ENCODE measurements at regions not wholly inside any gene's neighbourhood (a gene's known extent, or its start where the extent isn't known, plus 50 kb on each side); places are given as distances from the start of the nearest gene placed in this dataset.

DNA sequence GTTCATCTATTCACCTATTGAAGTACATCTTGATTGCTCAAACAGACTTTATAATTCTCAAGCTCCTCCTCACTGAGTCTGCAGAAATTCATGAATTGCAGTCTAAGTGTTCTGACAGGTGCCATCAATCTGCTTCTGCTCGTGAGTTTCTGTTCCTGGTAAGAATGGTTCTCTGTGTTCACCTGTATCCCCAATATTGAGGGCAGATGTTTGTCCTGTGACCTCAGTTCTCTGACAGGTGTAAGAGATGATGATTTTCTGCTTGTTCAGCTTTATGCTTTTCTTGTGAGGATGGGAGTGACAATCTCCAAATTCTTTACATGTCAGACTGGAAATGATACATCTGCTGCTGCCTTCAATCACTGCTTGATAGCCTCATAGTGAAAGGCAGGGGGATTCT, 736.9 kb upstream of the COBL start:
- ATAC-seq (ENCODE audit: low read depth) (no peak), DNase-seq (ENCODE audit: low spot score) (no peak)
- H3K36me3 ChIP-seq (ENCODE audit: low read depth): no peaks in the 10 kb centered on the region
- no peak overlapping the region for H3K27ac ChIP-seq (ENCODE audit: poor library complexity, severe bottlenecking)
- peaks cover 7% of the 10 kb centered on the region for H3K27me3 ChIP-seq (ENCODE audit: insufficient read depth, poor library complexity, severe bottlenecking)
- TF ChIP-seq, protein P1, sequence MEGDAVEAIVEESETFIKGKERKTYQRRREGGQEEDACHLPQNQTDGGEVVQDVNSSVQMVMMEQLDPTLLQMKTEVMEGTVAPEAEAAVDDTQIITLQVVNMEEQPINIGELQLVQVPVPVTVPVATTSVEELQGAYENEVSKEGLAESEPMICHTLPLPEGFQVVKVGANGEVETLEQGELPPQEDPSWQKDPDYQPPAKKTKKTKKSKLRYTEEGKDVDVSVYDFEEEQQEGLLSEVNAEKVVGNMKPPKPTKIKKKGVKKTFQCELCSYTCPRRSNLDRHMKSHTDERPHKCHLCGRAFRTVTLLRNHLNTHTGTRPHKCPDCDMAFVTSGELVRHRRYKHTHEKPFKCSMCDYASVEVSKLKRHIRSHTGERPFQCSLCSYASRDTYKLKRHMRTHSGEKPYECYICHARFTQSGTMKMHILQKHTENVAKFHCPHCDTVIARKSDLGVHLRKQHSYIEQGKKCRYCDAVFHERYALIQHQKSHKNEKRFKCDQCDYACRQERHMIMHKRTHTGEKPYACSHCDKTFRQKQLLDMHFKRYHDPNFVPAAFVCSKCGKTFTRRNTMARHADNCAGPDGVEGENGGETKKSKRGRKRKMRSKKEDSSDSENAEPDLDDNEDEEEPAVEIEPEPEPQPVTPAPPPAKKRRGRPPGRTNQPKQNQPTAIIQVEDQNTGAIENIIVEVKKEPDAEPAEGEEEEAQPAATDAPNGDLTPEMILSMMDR (IDR thresholded peaks at IDR 0.05; ENCODE audit: poor library complexity, severe bottlenecking): no peak
- H3K4me3 ChIP-seq (ENCODE audit: severe bottlenecking): no peak overlapping the region
- no peaks in the 10 kb centered on the region for H3K4me1 ChIP-seq (ENCODE audit: insufficient read depth, poor library complexity, severe bottlenecking)
- H3K9me3 ChIP-seq (ENCODE audit: severe bottlenecking): no peaks in the 10 kb centered on the region

DNA sequence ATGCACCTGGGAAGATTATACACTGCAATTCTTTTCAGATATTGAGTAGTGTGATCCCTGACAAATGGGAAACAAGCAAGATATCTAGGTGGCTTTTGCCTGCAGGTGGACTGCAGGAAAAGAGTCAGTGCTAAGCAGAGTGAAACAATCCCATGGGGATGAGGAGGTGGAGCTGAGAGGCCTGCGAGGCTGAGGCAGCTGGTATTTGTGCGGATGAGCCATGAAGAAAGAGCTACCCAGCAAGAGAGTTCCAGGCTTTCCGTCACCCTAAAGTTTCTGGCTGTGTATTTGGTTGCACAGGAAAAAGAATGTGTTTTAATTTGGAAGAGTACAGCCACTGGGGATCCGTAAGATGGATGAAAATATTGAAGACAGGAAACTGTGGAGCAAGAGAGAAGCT, 714.1 kb upstream of the COBL start:
- H3K36me3 ChIP-seq (ENCODE audit: low read depth): no peaks in the 10 kb centered on the region
- no peak for ATAC-seq (ENCODE audit: low read depth)
- DNase-seq (ENCODE audit: low spot score): no peak
- H3K27me3 ChIP-seq (ENCODE audit: insufficient read depth, poor library complexity, severe bottlenecking): peaks cover 12% of the 10 kb centered on the region
- H3K4me1 ChIP-seq (ENCODE audit: insufficient read depth, poor library complexity, severe bottlenecking): no peaks in the 10 kb centered on the region
- H3K4me3 ChIP-seq (ENCODE audit: severe bottlenecking): no peak overlapping the region
- H3K27ac ChIP-seq (ENCODE audit: poor library complexity, severe bottlenecking): no peak overlapping the region
- TF ChIP-seq, protein P1 (IDR thresholded peaks at IDR 0.05; ENCODE audit: poor library complexity, severe bottlenecking): no peak
- H3K9me3 ChIP-seq (ENCODE audit: severe bottlenecking): no peaks in the 10 kb centered on the region

- H3K36me3 ChIP-seq (ENCODE audit: low read depth): no peaks in the 10 kb centered on the region
- no peak overlapping the region for H3K27ac ChIP-seq (ENCODE audit: poor library complexity, severe bottlenecking)
- DNase-seq (ENCODE audit: low spot score) (no peak), ATAC-seq (ENCODE audit: low read depth) (no peak)
- no peak overlapping the region for H3K4me3 ChIP-seq (ENCODE audit: severe bottlenecking)
- H3K9me3 ChIP-seq (ENCODE audit: severe bottlenecking): no peaks in the 10 kb centered on the region
- TF ChIP-seq, protein P1 (IDR thresholded peaks at IDR 0.05; ENCODE audit: poor library complexity, severe bottlenecking): no peak
- H3K27me3 ChIP-seq (ENCODE audit: insufficient read depth, poor library complexity, severe bottlenecking): peaks cover 14% of the 10 kb centered on the region
- H3K4me1 ChIP-seq (ENCODE audit: insufficient read depth, poor library complexity, severe bottlenecking): no peaks in the 10 kb centered on the region
These were observed 709.5 kb upstream of the COBL start for GRCh38 chr7:52026140-52026539.

GRCh38 chr7:52021343-52021742, 704.7 kb upstream of the COBL start:
- H3K27ac ChIP-seq (ENCODE audit: poor library complexity, severe bottlenecking): no peak overlapping the region
- peaks cover 9% of the 10 kb centered on the region for H3K27me3 ChIP-seq (ENCODE audit: insufficient read depth, poor library complexity, severe bottlenecking)
- ATAC-seq (ENCODE audit: low read depth): no peak
- DNase-seq (ENCODE audit: low spot score): no peak
- no peaks in the 10 kb centered on the region for H3K9me3 ChIP-seq (ENCODE audit: severe bottlenecking)
- no peaks in the 10 kb centered on the region for H3K36me3 ChIP-seq (ENCODE audit: low read depth)
- H3K4me1 ChIP-seq (ENCODE audit: insufficient read depth, poor library complexity, severe bottlenecking): no peaks in the 10 kb centered on the region
- H3K4me3 ChIP-seq (ENCODE audit: severe bottlenecking): no peak overlapping the region
- TF ChIP-seq, protein P1 (IDR thresholded peaks at IDR 0.05; ENCODE audit: poor library complexity, severe bottlenecking): no peak

- Histone ChIP-seq H3K9me3 (ENCODE audit: severe bottlenecking) (no peaks in the 10 kb centered on the region), H3K4me1 (ENCODE audit: insufficient read depth, poor library complexity, severe bottlenecking) (no peaks in the 10 kb centered on the region), H3K36me3 (ENCODE audit: low read depth) (no peaks in the 10 kb centered on the region), H3K27me3 (ENCODE audit: insufficient read depth, poor library complexity, severe bottlenecking) (peaks cover 5% of the 10 kb centered on the region), H3K4me3 (ENCODE audit: severe bottlenecking) (no peak overlapping the region), H3K27ac (ENCODE audit: poor library complexity, severe bottlenecking) (no peak overlapping the region)
- TF ChIP-seq, protein P1 (IDR thresholded peaks at IDR 0.05; ENCODE audit: poor library complexity, severe bottlenecking): no peak
- no peak for DNase-seq (ENCODE audit: low spot score)
- no peak for ATAC-seq (ENCODE audit: low read depth)
These were observed 702.1 kb upstream of the COBL start for GRCh38 chr7:52018680-52019054.

Data from RWPE2 (cell line).